ENCODE measurements at regions not wholly inside any gene's neighbourhood (a gene's known extent, or its start where the extent isn't known, plus 50 kb on each side); places are given as distances from the start of the nearest gene placed in this dataset.

DNA sequence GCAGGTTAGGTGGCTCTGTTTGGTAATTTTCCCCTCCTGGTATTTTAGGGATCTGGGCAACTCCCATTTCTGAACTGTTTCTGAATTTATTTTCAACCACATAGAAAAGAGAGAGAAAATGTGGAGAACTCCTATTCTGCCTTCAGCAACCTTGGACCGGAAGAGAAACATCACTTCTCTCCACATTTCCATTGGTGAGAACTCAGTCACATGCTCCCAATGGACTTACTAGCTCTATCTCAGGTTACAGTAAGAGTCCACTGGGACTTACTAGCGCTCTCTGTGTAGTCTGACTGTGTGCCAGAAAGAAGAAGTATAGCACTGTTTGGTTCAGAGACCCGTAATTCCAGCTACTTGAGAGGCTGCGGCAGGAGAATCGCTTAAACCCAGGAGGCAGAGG, 383.2 kb downstream of the DUSP6 start:
- H3K9me3 ChIP-seq, result no peaks in the 10 kb centered on the region
- H3K36me3 ChIP-seq (ENCODE audit: low read depth, missing control alignments), result no peaks in the 10 kb centered on the region
- H3K27ac ChIP-seq, result no peak overlapping the region
- no peak overlapping the region for H3K4me3 ChIP-seq
- no peak for TF ChIP-seq POLR2A (IDR thresholded peaks at IDR 0.05)
- TF ChIP-seq, protein P1, sequence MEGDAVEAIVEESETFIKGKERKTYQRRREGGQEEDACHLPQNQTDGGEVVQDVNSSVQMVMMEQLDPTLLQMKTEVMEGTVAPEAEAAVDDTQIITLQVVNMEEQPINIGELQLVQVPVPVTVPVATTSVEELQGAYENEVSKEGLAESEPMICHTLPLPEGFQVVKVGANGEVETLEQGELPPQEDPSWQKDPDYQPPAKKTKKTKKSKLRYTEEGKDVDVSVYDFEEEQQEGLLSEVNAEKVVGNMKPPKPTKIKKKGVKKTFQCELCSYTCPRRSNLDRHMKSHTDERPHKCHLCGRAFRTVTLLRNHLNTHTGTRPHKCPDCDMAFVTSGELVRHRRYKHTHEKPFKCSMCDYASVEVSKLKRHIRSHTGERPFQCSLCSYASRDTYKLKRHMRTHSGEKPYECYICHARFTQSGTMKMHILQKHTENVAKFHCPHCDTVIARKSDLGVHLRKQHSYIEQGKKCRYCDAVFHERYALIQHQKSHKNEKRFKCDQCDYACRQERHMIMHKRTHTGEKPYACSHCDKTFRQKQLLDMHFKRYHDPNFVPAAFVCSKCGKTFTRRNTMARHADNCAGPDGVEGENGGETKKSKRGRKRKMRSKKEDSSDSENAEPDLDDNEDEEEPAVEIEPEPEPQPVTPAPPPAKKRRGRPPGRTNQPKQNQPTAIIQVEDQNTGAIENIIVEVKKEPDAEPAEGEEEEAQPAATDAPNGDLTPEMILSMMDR (IDR thresholded peaks at IDR 0.05), result no peak
- 90 to 96% methylated on average over 5 of the region's 5 CpGs for WGBS, 2 donors
- H3K27me3 ChIP-seq, result no peaks in the 10 kb centered on the region
- intact Hi-C loops (cut with DNase I; ENCODE audit: low total_unique reads), result no loop called here
- no peaks in the 10 kb centered on the region for H3K4me1 ChIP-seq
- DNase-seq, result no peak

- Histone ChIP-seq H3K27me3 (no peaks in the 10 kb centered on the region), H3K27ac (no peak overlapping the region), H3K4me3 (no peak overlapping the region), H3K4me1 (no peaks in the 10 kb centered on the region), H3K9me3 (no peaks in the 10 kb centered on the region), H3K36me3 (ENCODE audit: low read depth, missing control alignments) (no peaks in the 10 kb centered on the region)
- 86 to 88% methylated on average over 2 of the region's 2 CpGs for WGBS, 2 donors
- intact Hi-C loops (cut with DNase I; ENCODE audit: low total_unique reads), result no loop called here
- TF ChIP-seq POLR2A (IDR thresholded peaks at IDR 0.05), result no peak
- TF ChIP-seq, protein P1 (IDR thresholded peaks at IDR 0.05), result no peak
- no peak for DNase-seq
Measured at GRCh38 chr12:88960213-88960878, 380.1 kb upstream of the KITLG start.

DNA sequence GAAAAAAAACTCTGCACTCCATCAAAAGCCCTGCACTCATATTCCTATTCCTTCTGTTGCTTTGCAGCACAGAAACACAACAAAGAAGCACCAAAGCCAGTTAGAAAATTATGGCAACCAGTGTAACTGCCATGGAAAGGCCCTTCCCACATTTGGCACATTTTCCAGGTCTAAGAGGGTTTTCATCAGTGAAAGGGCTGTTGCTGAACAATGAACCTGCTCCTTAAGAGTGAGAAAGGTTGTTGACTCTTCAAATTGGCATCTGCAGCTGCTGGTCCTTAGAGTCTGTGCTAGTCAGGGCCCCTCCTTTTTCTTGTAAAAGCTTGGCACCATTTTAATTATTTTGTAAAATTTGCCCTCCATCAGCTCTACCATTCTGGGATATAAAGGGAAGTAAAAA, 378.7 kb upstream of the KITLG start:
- H3K4me1 ChIP-seq, result no peaks in the 10 kb centered on the region
- TF ChIP-seq, protein P1 (IDR thresholded peaks at IDR 0.05), result no peak
- no peak for TF ChIP-seq POLR2A (IDR thresholded peaks at IDR 0.05)
- no peak overlapping the region for H3K4me3 ChIP-seq
- intact Hi-C loops (cut with DNase I; ENCODE audit: low total_unique reads), result no loop called here
- H3K9me3 ChIP-seq, result no peaks in the 10 kb centered on the region
- DNase-seq, result no peak
- H3K27ac ChIP-seq, result no peak overlapping the region
- H3K36me3 ChIP-seq (ENCODE audit: low read depth, missing control alignments), result no peaks in the 10 kb centered on the region
- H3K27me3 ChIP-seq, result no peaks in the 10 kb centered on the region

DNA sequence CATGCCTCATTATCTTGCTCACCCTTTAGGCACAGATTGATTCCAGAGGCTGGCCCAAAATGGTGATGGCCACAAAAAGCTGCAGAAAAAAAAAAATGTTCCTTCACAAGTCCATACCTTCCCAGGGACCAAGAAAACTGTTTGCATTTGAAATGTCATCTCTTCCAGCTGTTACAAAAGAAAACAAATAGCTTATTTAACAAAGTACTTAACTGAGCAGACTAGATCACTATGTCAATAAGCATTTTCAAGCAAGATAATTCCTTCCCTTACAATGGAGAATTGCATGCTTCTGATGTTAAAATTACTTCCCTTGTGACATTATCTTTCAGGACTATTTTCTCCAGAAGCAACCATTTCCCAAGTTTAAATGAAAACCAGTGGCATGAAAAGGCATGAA, 377.9 kb upstream of the KITLG start:
- Histone ChIP-seq H3K4me3 (no peak overlapping the region), H3K36me3 (ENCODE audit: low read depth, missing control alignments) (no peaks in the 10 kb centered on the region), H3K27me3 (no peaks in the 10 kb centered on the region), H3K27ac (no peak overlapping the region), H3K9me3 (no peaks in the 10 kb centered on the region), H3K4me1 (no peaks in the 10 kb centered on the region)
- no peak for DNase-seq
- intact Hi-C loops (cut with DNase I; ENCODE audit: low total_unique reads), result no loop called here
- no peak for TF ChIP-seq POLR2A (IDR thresholded peaks at IDR 0.05)
- TF ChIP-seq, protein P1 (IDR thresholded peaks at IDR 0.05), result no peak

GRCh38 chr12:88957358-88957757, 377.1 kb upstream of the KITLG start:
- Histone ChIP-seq H3K4me1 (no peaks in the 10 kb centered on the region), H3K9me3 (no peaks in the 10 kb centered on the region), H3K36me3 (ENCODE audit: low read depth, missing control alignments) (no peaks in the 10 kb centered on the region), H3K27ac (no peak overlapping the region), H3K4me3 (no peak overlapping the region), H3K27me3 (no peaks in the 10 kb centered on the region)
- intact Hi-C loops (cut with DNase I; ENCODE audit: low total_unique reads), result no loop called here
- DNase-seq, result peak; percentile 62
- WGBS, 2 donors, result 62 to 69% methylated on average over 3 of the region's 3 CpGs
- TF ChIP-seq, protein P1 (IDR thresholded peaks at IDR 0.05), result no peak
- no peak for TF ChIP-seq POLR2A (IDR thresholded peaks at IDR 0.05)
